Neural progenitor cell (in vitro differentiated cells): ENCODE measurements at regions not wholly inside any gene's neighbourhood (a gene's known extent, or its start where the extent isn't known, plus 50 kb on each side); places are given as distances from the start of the nearest gene placed in this dataset.

ENCODE experiments used
- CTCF ChIP-seq: fragments of 200-600 bp; sonication (generic); IDR thresholded peaks from 2 replicates; pipeline ENCODE4 v1.5.1; 2017; ENCODE audit warnings: antibody characterized with exemption, mild to moderate bottlenecking
- EZH2phosphoT487 ChIP-seq: fragments of 200-600 bp; sonication (generic); IDR thresholded peaks from 2 replicates; pipeline ENCODE4 v1.6.1; 2017; ENCODE audit warnings: antibody characterized with exemption

GRCh38 chr18:60656553-60656952 is 284.0 kb upstream of the MC4R start:
- TF ChIP-seq CTCF: no peak
- no peak for TF ChIP-seq EZH2phosphoT487
